HTR-8/SVneo (cell line): ENCODE measurements at regions not wholly inside any gene's neighbourhood (a gene's known extent, or its start where the extent isn't known, plus 50 kb on each side); places are given as distances from the start of the nearest gene placed in this dataset.
"Not testable (repeated sequence)": the region's sequence is repeated elsewhere in the genome, so short reads cannot be mapped to it uniquely, and the experiment has no call there.

Experiments used
- DNase-seq: peaks from one replicate; pipeline ENCODE4 v3.0.0; 2011; ENCODE audit warnings: low spot score, mixed read lengths; ENCODE audit not compliant: insufficient read length
- FAIRE-seq: peaks from 2 replicates; lab custom pipeline; 2011; peaks lifted over from hg19 to GRCh38; lab: Jason Lieb, UNC

GRCh38 chr17:16888413-16889087, 83.4 kb downstream of the TNFRSF13B start:
- no peak for DNase-seq
- no peak for FAIRE-seq

GRCh38 chr17:16887523-16888095, 84.3 kb downstream of the TNFRSF13B start:
- DNase-seq (no peak), FAIRE-seq (no peak)

DNA sequence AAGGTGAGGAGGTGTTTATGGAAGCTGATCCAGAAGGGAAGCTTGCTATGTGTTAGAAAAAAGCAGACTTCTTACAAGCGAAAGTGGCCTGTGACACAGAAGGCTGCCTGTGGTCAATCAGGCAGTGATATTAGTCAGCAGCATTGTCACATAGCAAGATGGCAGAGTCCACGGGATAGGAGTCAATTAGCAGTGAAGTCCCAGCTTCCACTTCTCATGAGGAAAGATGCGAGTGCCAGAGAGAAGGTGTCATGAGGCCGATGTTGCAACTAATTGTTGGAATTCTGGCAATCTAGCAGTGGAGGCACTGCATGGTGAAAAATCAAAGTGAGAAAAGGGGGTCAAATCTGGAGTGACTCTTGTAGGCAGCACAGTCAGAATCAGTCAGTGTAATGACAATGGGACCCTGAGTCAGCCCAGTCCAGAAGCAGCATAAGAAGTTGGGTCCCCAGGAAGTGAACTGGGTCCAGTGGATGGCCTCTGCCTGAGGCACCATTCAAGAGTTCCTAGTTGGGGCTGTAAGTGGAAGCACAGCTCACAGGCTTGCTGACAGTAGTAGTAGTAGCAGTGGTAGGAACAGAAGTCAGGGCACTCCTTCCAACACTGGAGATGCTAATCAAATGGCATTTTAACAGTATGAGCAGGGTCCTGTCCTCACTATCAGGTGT, 85.1 kb downstream of the TNFRSF13B start:
- no peak for FAIRE-seq
- no peak for DNase-seq

DNA sequence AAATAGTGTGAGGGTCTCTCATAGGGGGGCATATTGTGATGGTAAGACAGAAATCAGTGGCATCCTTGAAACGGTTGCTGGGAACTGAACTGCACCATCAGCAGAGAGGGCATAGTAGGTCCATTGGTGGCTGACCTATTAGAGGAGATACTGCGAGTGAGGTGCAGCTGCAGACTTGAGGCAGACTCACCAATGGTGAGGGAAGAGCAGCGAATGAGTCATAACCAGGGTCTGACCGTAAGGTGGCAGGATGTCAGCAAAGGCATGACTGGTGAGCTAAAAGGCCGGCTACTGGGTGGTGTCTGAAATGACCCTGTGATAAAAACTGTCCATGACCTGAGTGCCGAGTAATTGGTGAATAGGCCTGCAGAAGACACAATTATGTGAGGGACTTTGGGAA, 86.7 kb downstream of the TNFRSF13B start:
- FAIRE-seq, result peak; percentile 99
- DNase-seq, result not testable (repeated sequence)

DNA sequence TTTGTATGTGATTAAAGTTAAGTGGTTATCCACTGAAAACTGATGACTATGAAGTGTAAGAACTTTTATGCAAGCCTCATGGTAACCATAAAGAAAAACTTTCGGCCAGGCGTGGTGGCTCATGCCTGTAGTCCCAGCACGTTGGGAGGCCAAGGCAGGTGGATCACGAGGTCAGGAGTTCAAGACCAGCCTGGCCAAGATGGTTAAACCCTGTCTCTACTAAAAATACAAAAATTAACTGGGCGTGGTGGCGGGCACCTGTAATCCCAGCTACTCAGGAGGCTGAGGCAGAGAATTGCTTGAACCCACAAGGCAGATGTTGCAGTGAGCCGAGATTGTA, 89.0 kb downstream of the TNFRSF13B start:
- FAIRE-seq, DNase-seq: not testable (repeated sequence)

- DNase-seq (no peak), FAIRE-seq (peak; percentile 76)
These were observed 89.5 kb downstream of the TNFRSF13B start for GRCh38 chr17:16882243-16882925.

DNA sequence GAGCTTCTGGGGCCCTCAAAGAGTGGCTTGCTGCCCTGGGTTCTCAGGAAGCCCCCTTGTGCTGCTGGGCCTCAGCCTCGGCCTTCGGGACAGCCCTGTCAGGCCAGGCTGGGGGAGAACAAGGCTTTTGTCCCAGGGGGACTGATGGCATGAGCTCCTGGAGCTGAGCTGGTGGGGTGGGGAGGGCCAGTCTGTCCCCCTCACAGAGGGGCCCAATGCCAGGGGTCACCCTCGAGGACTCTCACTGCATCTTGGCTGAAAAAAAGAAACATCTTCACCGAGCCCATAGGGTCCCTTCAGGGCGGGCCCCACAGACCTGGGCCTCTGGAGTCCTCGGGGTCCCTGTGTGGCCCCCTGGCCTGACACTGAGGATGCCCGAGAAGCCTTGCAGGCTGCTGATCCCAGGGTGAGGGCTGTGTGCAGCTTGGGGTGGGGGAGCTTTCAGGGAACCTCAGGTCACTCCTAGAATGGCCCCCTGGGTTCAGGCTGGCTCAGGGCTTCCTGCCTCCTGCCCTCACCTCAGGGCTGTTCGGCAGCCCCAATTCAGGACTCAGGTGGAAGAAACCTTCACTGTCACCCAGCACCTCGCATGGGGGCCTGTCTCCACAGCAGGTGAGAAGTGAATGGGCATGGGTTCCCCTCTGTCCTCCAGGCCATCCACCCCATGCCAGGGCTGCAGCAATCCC, 90.5 kb downstream of the TNFRSF13B start:
- FAIRE-seq (no peak), DNase-seq (no peak)

DNA sequence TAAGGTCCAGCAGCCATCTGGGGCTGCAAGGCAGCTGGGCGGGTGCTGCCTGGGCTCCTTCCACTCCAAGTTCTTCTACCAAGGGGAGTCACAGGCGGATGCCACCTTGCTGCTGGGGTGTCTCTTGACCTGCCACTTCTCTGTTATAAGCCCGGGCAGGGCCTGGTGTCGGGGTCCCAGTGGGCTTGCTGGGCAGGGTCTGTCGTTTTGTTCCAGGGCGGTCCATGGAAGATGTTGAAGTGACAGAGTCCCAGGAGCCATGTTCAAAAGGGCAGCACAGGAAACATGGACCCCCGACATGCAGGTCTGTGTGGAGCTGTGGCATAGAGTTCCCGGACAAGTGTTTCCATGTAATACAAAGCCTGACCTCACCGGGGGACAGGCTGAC, 91.1 kb downstream of the TNFRSF13B start:
- no peak for FAIRE-seq
- no peak for DNase-seq

DNA sequence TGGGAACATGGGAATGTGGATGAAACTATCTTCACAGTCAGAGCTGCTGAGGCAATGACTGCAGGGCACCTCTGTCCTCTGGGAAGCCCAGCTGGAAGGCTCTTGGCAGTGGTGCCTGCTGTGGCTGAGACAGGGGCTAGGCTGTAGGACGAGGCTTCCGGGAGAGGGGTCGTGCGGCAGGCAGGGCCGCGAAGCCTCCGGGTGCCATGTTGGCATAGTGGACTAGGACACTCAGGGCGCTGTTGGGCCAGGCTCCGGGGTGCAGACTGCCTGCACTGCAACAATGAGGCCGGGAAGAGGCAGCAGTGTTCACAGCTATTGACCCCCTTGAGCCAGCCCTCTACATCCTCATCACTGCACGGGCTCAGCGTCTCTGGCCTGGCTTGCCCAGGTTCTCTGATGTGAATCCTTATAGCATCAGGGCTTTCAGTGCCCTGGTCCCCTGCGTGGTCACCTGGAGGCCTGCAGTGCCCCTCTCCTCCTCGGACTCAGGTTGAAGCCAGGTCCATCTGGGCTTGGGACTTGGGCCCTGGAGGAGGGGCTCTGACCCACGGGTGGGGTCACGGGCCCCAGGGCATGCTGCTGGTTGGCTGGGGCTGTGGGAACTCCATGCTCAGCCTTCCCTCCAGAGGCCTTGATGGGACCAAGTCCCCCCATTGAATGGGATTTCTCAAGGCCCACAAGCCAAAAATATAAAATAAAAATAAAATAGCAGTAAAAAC, 91.6 kb downstream of the TNFRSF13B start:
- FAIRE-seq (no peak), DNase-seq (no peak)

- FAIRE-seq, result peak; percentile 72
- DNase-seq, result no peak
These were observed 92.2 kb downstream of the TNFRSF13B start for GRCh38 chr17:16879686-16880085.

DNA sequence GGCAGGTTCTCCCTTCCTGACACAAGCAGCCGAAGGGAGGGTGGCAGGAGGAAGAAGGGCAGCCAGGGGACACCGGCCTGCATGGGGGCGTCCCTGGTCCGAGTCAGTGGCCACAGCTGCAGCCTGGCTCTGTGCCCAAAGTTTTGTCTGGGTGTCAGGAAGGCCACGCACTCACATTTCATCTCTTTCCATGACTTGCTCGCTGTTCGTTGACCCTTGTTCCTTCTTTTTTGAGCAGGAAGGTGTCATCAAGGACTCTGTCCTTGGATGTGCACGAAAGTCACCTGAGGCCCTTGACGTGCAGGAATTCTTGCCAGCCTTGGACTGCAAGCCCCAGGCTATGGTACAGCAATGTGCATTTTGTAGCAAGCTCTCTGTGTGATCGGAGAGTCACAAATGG, 93.3 kb downstream of the TNFRSF13B start:
- FAIRE-seq, result no peak
- DNase-seq, result no peak

- no peak for DNase-seq
- FAIRE-seq, result peak; percentile 23
These were observed 93.8 kb downstream of the TNFRSF13B start for GRCh38 chr17:16878084-16878483.

GRCh38 chr17:16877099-16877498, 94.8 kb downstream of the TNFRSF13B start:
- no peak for DNase-seq
- no peak for FAIRE-seq

GRCh38 chr17:16875662-16876061, 96.3 kb downstream of the TNFRSF13B start:
- DNase-seq (no peak), FAIRE-seq (no peak)

DNA sequence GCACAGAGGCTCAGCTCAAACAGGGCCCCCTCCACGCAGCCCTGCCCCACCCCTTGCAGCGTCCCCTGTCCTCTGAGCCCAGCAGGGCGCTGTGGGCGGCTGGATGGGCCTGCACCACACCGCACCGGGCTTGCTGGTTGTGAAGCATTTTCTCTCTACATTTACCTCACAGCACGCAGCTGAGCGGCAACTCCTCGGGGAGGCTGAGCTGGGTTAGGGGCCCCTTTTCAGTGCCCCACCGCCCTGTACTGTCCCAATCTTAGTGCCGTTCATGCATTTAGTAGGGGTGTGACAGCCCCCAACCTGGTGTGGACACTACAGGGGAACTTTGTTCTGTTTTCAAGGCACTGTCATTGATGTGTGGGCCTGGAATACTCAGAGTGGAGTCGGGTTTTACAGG, 97.7 kb downstream of the TNFRSF13B start:
- not testable (repeated sequence) for DNase-seq
- peak; percentile 48 for FAIRE-seq

GRCh38 chr17:16873174-16874035, 98.5 kb downstream of the TNFRSF13B start:
- peak; percentile 67 for DNase-seq

DNA sequence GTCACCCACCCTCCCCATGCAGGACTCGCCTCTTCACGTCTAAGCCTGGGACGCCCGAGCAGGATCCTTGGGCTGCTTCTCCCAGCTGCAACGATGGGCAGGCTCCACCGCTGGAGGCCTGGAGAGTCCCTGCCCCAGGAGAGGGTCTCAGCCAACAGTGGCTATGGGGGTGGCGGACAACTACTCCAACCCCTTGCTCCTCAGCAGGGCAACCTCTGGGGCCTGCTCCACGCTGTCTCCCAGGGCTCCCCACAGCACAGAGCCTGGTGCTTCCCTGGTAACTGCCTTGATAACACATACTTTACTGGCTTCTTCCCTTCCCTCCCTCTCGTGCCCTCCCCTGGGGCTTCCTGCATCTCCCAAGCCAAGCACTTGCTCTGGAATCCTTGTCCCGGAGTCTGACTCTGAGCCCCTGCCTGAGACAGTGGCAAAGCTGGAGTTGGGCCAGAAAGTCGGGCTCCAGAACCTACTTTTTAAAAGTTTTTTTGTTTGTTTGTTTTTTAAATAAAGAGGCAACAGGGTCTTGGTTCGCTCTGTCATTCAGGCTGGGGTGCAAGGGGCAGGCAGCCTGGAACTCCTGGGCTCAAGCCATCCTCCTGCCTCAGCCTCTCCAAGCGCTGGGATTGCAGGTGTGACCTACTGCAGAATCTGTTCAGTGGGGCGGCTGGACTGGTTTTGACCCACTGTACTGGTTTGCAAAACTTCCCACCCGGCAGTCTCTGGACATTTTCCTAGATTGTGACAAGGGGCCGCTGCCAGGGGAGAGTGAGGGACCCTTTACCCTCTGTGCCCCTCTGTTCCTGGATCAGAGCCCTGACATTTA, 99.4 kb downstream of the TNFRSF13B start:
- FAIRE-seq, result no peak
- no peak for DNase-seq

More at GRCh38 chr17:16873174-16874035, 98.5 kb downstream of the TNFRSF13B start:
- FAIRE-seq, result no peak
